GM18511 (cell line): ENCODE measurements at regions not wholly inside any gene's neighbourhood (a gene's known extent, or its start where the extent isn't known, plus 50 kb on each side); places are given as distances from the start of the nearest gene placed in this dataset.

Experiments
- ATAC-seq: cut with Tn5 transposase; IDR thresholded peaks from one replicate; pipeline ENCODE4 v1.9.1; 2021; ENCODE audit warnings: mild to moderate bottlenecking, moderate library complexity; ENCODE audit not compliant: unreplicated experiment

- ATAC-seq = no peak
Measured at GRCh38 chr20:21653628-21654027, 51.8 kb upstream of the PAX1 start.

GRCh38 chr20:21643417-21643816, 62.0 kb upstream of the PAX1 start:
- no peak for ATAC-seq

GRCh38 chr20:21640556-21640955, 64.9 kb upstream of the PAX1 start:
- no peak for ATAC-seq

GRCh38 chr20:21633829-21634228, 71.6 kb upstream of the PAX1 start:
- ATAC-seq = no peak

GRCh38 chr20:21632735-21633053, 72.8 kb upstream of the PAX1 start:
- ATAC-seq = no peak

GRCh38 chr20:21632031-21632734, 73.3 kb upstream of the PAX1 start:
- no peak for ATAC-seq

GRCh38 chr20:21628800-21629199, 76.7 kb upstream of the PAX1 start:
- no peak for ATAC-seq

- no peak for ATAC-seq
Measured at GRCh38 chr20:21623781-21624094, 81.7 kb upstream of the PAX1 start.

GRCh38 chr20:21623074-21623780, 82.2 kb upstream of the PAX1 start:
- ATAC-seq = no peak

GRCh38 chr20:21622097-21622857, 83.2 kb upstream of the PAX1 start:
- no peak for ATAC-seq

GRCh38 chr20:21618759-21619416, 86.6 kb upstream of the PAX1 start:
- peak; percentile 74 for ATAC-seq

- ATAC-seq = peak; percentile 70
Measured at GRCh38 chr20:21615617-21616080, 89.8 kb upstream of the PAX1 start.

- ATAC-seq = no peak
Measured at GRCh38 chr20:21614980-21615379, 90.5 kb upstream of the PAX1 start.

- ATAC-seq = no peak
Measured at GRCh38 chr20:21613512-21613911, 92.0 kb upstream of the PAX1 start.

GRCh38 chr20:21609981-21610380, 95.5 kb upstream of the PAX1 start:
- ATAC-seq = no peak

GRCh38 chr20:21609221-21609620, 95.4 kb upstream of the NKX2-2 start:
- no peak for ATAC-seq

GRCh38 chr20:21608777-21609176, 94.9 kb upstream of the NKX2-2 start:
- no peak for ATAC-seq

GRCh38 chr20:21607971-21608725, 94.3 kb upstream of the NKX2-2 start:
- ATAC-seq = no peak

- no peak for ATAC-seq
Measured at GRCh38 chr20:21601799-21602198, 87.9 kb upstream of the NKX2-2 start.

- no peak for ATAC-seq
Measured at GRCh38 chr20:21586682-21587081, 72.8 kb upstream of the NKX2-2 start.
